ENCODE measurements at regions not wholly inside any gene's neighbourhood (a gene's known extent, or its start where the extent isn't known, plus 50 kb on each side); places are given as distances from the start of the nearest gene placed in this dataset.

DNA sequence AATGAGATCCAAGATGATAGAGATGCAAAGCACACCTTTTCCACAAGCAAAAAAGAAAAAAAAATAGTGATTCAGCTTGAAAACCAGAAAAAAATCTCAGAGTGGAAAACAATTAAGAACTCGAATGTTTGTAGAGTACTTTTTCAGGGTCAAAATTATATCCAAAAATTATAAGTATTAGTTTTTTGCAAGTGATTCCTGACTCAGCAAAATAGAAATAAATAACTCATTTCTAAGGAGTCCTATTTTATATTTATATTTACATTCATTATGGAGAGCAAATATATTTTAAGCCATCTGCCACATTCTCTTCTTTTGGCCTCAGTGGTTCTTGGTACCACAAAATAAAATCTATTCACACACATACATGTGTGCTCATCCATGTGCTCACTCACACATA, 1011.8 kb upstream of the ARRDC3 start:
- no TSS peak for BruUV-seq (replicated peaks)
- Histone ChIP-seq H3K9ac (replicated peaks; ENCODE audit: extremely low read depth, insufficient read depth, low read length) (no peak overlapping the region), H3K27me3 (ENCODE audit: control insufficient read depth in 2 of 2, insufficient read depth in 2 of 2, low read length in 2 of 2) (no peaks in the 10 kb centered on the region), H3K4me1 (ENCODE audit: control insufficient read depth, extremely low read depth, insufficient read depth, low read length) (no peaks in the 10 kb centered on the region), H4K20me1 (replicated peaks; ENCODE audit: control insufficient read depth, extremely low read depth, insufficient read depth, low read length) (no peaks in the 10 kb centered on the region), H2AFZ (ENCODE audit: low read depth, low read length) (no peak overlapping the region), H3K27ac (ENCODE audit: insufficient read depth, low read depth, low read length) (no peak overlapping the region), H3K9me1 (replicated peaks; ENCODE audit: control insufficient read depth, extremely low read depth, insufficient read depth, low read length) (no peaks in the 10 kb centered on the region), H3K4me3 (replicated peaks in 1 of 3; ENCODE audit: insufficient read depth in 1 of 3, low read depth in 1 of 3, low read length in 3 of 3) (no peak overlapping the region), H3K4me2 (ENCODE audit: insufficient read depth, low read length) (no peak overlapping the region), H3K36me3 (ENCODE audit: control insufficient read depth in 2 of 2, extremely low read depth in 1 of 2, insufficient read depth in 2 of 2, low read length in 2 of 2) (no peaks in the 10 kb centered on the region), H3K79me2 (ENCODE audit: control insufficient read depth, insufficient read depth, low read length) (no peaks in the 10 kb centered on the region), H3K9me3 (replicated peaks; ENCODE audit: control insufficient read depth, insufficient read depth, low read length) (no peaks in the 10 kb centered on the region)
- DNase-seq (ENCODE audit: low read depth, low spot score) (no peak), FAIRE-seq (no peak)
- dilution Hi-C loops (cut with MboI; ENCODE audit: extremely low pct_ligation_motif_present, low sequenced_read_pairs), result no loop called here
- ChIA-PET CTCF (no interaction called here), POLR2A (no interaction called here)
- intact Hi-C loops (cut with micrococcal nuclease), result no loop called here
- no peak for TF ChIP-seq FOS (IDR thresholded peaks at IDR 0.05; ENCODE audit: borderline replicate concordance, insufficient read depth, low read length)
- TF ChIP-seq, protein P1, sequence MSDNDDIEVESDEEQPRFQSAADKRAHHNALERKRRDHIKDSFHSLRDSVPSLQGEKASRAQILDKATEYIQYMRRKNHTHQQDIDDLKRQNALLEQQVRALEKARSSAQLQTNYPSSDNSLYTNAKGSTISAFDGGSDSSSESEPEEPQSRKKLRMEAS (IDR thresholded peaks at IDR 0.05; ENCODE audit: insufficient read depth, insufficient read length), result no peak
- no peak for TF ChIP-seq EZH2 (IDR thresholded peaks at IDR 0.05; ENCODE audit: borderline replicate concordance, low read depth, low read length, severe bottlenecking)
- TF ChIP-seq MYC (IDR thresholded peaks at IDR 0.05; ENCODE audit: low read depth, low read length), result no peak
- TF ChIP-seq GATA2 (IDR thresholded peaks at IDR 0.05; ENCODE audit: insufficient read depth, insufficient read length, low read depth, low read length), result no peak
- TF ChIP-seq POLR2A (IDR thresholded peaks at IDR 0.05; ENCODE audit: low read depth, low read length), result no peak
- TF ChIP-seq POLR2AphosphoS5 (IDR thresholded peaks at IDR 0.05; ENCODE audit: insufficient read depth, low read depth, low read length), result no peak
- no peak for TF ChIP-seq JUN (IDR thresholded peaks at IDR 0.05; ENCODE audit: borderline replicate concordance, insufficient read depth, insufficient read length, low read depth)
- TF ChIP-seq, protein P2, sequence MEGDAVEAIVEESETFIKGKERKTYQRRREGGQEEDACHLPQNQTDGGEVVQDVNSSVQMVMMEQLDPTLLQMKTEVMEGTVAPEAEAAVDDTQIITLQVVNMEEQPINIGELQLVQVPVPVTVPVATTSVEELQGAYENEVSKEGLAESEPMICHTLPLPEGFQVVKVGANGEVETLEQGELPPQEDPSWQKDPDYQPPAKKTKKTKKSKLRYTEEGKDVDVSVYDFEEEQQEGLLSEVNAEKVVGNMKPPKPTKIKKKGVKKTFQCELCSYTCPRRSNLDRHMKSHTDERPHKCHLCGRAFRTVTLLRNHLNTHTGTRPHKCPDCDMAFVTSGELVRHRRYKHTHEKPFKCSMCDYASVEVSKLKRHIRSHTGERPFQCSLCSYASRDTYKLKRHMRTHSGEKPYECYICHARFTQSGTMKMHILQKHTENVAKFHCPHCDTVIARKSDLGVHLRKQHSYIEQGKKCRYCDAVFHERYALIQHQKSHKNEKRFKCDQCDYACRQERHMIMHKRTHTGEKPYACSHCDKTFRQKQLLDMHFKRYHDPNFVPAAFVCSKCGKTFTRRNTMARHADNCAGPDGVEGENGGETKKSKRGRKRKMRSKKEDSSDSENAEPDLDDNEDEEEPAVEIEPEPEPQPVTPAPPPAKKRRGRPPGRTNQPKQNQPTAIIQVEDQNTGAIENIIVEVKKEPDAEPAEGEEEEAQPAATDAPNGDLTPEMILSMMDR (IDR thresholded peaks at IDR 0.05; ENCODE audit: extremely low read depth in 1 of 2, insufficient read depth in 1 of 2, low read depth in 1 of 2, low read length in 2 of 2), result no peak

All from endothelial cell of umbilical vein (primary cell).